ENCODE measurements at regions not wholly inside any gene's neighbourhood (a gene's known extent, or its start where the extent isn't known, plus 50 kb on each side); places are given as distances from the start of the nearest gene placed in this dataset.

- DNase-seq (ENCODE audit: low read depth), result peak; percentile 29
These were observed 62.0 kb upstream of the TENT5A start for GRCh38 chr6:81814370-81815076.

- DNase-seq (ENCODE audit: low read depth), result no peak
These were observed 60.8 kb upstream of the TENT5A start for GRCh38 chr6:81813305-81813704.

GRCh38 chr6:81812401-81812800 lies 59.9 kb upstream of the TENT5A start:
- no peak for DNase-seq (ENCODE audit: low read depth)

- no peak for DNase-seq (ENCODE audit: low read depth)
These were observed 56.5 kb upstream of the TENT5A start for GRCh38 chr6:81808851-81809570.

GRCh38 chr6:81806793-81807565 lies 54.5 kb upstream of the TENT5A start:
- DNase-seq (ENCODE audit: low read depth), result no peak

GRCh38 chr6:81802356-81802755 lies 49.9 kb upstream of the TENT5A start:
- DNase-seq (ENCODE audit: low read depth), result no peak
